ENCODE measurements at regions not wholly inside any gene's neighbourhood (a gene's known extent, or its start where the extent isn't known, plus 50 kb on each side); places are given as distances from the start of the nearest gene placed in this dataset.

DNA sequence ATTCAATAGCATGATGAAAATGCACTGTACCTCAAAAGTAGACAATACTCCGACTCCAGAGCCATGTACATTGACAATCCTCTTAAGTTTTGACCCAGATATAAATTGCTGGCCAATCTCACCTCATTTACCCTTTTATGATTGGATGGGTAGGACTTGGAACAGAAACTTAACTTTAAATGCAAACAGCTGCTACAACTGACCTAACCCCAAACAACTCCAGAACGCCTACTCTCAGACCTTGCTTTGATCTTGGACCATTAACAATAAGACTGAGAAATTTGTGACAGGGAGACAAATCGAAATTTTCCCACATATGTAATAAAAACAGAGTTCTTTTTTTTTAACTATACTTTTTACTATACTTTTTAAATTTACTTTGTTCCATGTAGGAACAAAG is 200.5 kb upstream of the MCHR2 start:
- Histone ChIP-seq H3K27ac (no peak overlapping the region), H3K36me3 (no peaks in the 10 kb centered on the region), H3K9me3 (no peaks in the 10 kb centered on the region), H3K4me1 (no peaks in the 10 kb centered on the region), H3K4me3 (no peak overlapping the region), H3K27me3 (no peaks in the 10 kb centered on the region)
- intact Hi-C loops (cut with DNase I): no loop called here
- ATAC-seq: no peak
- DNase-seq: no peak
- WGBS, 2 donors: 59 to 65% methylated on average over 3 of the region's 3 CpGs
- FAIRE-seq: no peak
- no peak for TF ChIP-seq CTCF (IDR thresholded peaks at IDR 0.05)

- Histone ChIP-seq H3K4me1 (no peaks in the 10 kb centered on the region), H3K4me3 (no peak overlapping the region), H3K9me3 (no peaks in the 10 kb centered on the region), H3K27ac (no peak overlapping the region), H3K36me3 (no peaks in the 10 kb centered on the region), H3K27me3 (no peaks in the 10 kb centered on the region)
- 79 to 84% methylated on average over 1 of the region's 1 CpG for WGBS, 2 donors
- intact Hi-C loops (cut with DNase I): no loop called here
- DNase-seq: no peak
- ATAC-seq: no peak
- no peak for FAIRE-seq
- no peak for TF ChIP-seq CTCF (IDR thresholded peaks at IDR 0.05)
These were observed 194.7 kb upstream of the MCHR2 start for GRCh38 chr6:100188754-100189153.

DNA sequence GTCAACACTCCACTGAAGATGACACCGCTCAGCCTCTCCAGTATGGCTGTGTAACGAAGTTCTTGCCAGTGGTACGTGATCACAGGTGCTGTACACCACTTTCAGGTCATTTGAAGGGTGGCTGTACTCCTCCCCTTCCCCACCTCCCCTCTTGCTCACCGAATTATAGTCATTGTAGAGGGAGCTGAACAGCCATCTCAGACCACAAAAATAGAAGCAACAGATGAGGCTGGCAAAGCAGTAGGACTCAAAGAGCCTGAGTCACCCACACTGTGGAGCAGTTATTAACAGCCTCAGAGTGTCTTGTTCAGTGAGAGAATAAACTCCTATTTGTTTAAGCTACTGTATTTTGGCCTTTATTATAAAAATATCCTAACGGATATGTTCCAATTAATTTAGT is 192.5 kb upstream of the MCHR2 start:
- H3K4me3 ChIP-seq: no peak overlapping the region
- WGBS, 2 donors: 68 to 78% methylated on average over 5 of the region's 5 CpGs
- H3K27ac ChIP-seq: no peak overlapping the region
- ATAC-seq (no peak), FAIRE-seq (no peak), DNase-seq (no peak)
- no peaks in the 10 kb centered on the region for H3K4me1 ChIP-seq
- H3K27me3 ChIP-seq: no peaks in the 10 kb centered on the region
- intact Hi-C loops (cut with DNase I): no loop called here
- TF ChIP-seq CTCF (IDR thresholded peaks at IDR 0.05): no peak
- no peaks in the 10 kb centered on the region for H3K36me3 ChIP-seq
- no peaks in the 10 kb centered on the region for H3K9me3 ChIP-seq

DNA sequence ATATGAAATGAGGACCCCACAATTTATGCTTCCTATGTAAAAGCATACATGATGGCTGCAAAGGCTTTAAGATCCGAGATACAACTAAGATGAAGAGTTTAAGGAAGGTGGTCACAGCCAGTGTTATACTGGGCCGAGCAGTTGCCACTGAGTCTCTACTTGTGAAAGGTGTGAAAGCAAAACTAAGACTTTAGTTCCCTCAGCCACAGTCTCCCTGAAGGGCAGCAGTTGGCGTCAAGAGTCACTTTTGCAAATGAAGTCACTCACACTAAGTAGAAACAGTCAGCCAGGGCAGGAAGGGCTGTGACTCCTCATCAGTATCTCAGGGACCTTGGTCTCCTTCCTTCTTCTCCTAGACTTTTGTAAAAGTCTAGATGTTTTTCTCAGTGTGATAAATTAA is 191.6 kb upstream of the MCHR2 start:
- no peaks in the 10 kb centered on the region for H3K27me3 ChIP-seq
- no peak overlapping the region for H3K27ac ChIP-seq
- H3K4me1 ChIP-seq: no peaks in the 10 kb centered on the region
- H3K4me3 ChIP-seq: no peak overlapping the region
- DNase-seq (no peak), FAIRE-seq (no peak), ATAC-seq (no peak)
- H3K9me3 ChIP-seq: no peaks in the 10 kb centered on the region
- intact Hi-C loops (cut with DNase I): no loop called here
- WGBS, 2 donors: 63 to 72% methylated on average over 3 of the region's 3 CpGs
- TF ChIP-seq CTCF (IDR thresholded peaks at IDR 0.05): no peak
- H3K36me3 ChIP-seq: no peaks in the 10 kb centered on the region

DNA sequence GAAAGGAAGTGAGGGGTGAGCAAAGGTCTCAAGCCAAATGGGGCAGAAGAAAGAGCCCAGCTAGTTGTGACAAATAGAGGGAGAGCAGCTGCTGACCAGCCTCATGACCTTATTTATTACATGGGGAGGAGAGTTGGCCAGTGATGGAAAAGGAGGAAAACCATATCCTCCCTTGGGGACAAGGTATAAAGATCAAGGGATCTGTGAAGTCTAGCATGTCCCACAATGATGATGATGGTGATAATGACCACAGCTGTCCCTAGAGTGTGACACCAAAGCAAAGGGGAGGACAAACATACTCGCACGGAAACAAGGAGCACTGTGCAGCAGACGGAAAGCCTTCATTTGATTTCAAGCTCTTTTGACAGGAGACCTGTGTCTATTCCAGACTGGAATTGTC is 190.4 kb upstream of the MCHR2 start:
- intact Hi-C loops (cut with DNase I): no loop called here
- Histone ChIP-seq H3K27me3 (no peaks in the 10 kb centered on the region), H3K4me3 (no peak overlapping the region), H3K9me3 (no peaks in the 10 kb centered on the region), H3K36me3 (no peaks in the 10 kb centered on the region), H3K4me1 (no peaks in the 10 kb centered on the region), H3K27ac (no peak overlapping the region)
- ATAC-seq: no peak
- no peak for DNase-seq
- no peak for FAIRE-seq
- 85 to 86% methylated on average over 3 of the region's 3 CpGs for WGBS, 2 donors
- no peak for TF ChIP-seq CTCF (IDR thresholded peaks at IDR 0.05)
